Keratinocyte (primary cell): ENCODE measurements at regions not wholly inside any gene's neighbourhood (a gene's known extent, or its start where the extent isn't known, plus 50 kb on each side); places are given as distances from the start of the nearest gene placed in this dataset.

Experiments used
- DNase-seq: peaks from one replicate; pipeline ENCODE4 v3.0.0-alpha.2; 2011; ENCODE audit warnings: low read depth, missing footprints, low spot score
- FAIRE-seq: peaks from 2 replicates; lab custom pipeline; 2011; peaks lifted over from hg19 to GRCh38; lab: Jason Lieb, UNC
- H2AFZ ChIP-seq: 2 replicates; pipeline ENCODE4 v1.6.0; 2012; ENCODE audit warnings: low read length, control low read depth, inconsistent platforms; ENCODE audit not compliant: control insufficient read depth
- H3K27ac ChIP-seq: 2 replicates; pipeline ENCODE4 v1.5.1; 2011; ENCODE audit warnings: low read length; ENCODE audit not compliant: control insufficient read depth, insufficient read depth
- H3K27me3 ChIP-seq: 3 replicates; pipeline ENCODE4 v1.6.0; 2011; ENCODE audit warnings: low read length; ENCODE audit not compliant: control insufficient read depth, insufficient read depth; ENCODE audit errors: extremely low read depth
- H3K36me3 ChIP-seq, 2 experiments: 2 replicates in 1 of 2; 3 replicates in 1 of 2; pipeline ENCODE4 v1.5.1; 2011; ENCODE audit warnings: low read length in 2 of 2, mild to moderate bottlenecking in 1 of 2; ENCODE audit not compliant: control insufficient read depth in 2 of 2, insufficient read depth in 2 of 2; ENCODE audit errors: extremely low read depth in 1 of 2
- H3K4me1 ChIP-seq: 3 replicates; pipeline ENCODE4 v1.5.1; 2011; ENCODE audit warnings: low read length; ENCODE audit not compliant: control insufficient read depth, insufficient read depth; ENCODE audit errors: extremely low read depth
- H3K4me2 ChIP-seq: 3 replicates; pipeline ENCODE4 v1.6.0; 2011; ENCODE audit warnings: low read depth, low read length; ENCODE audit not compliant: control insufficient read depth, insufficient read depth; ENCODE audit errors: extremely low read depth
- H3K4me3 ChIP-seq, 3 experiments: fragments of 200-600 bp in 1 of 3; sonication (generic) in 1 of 3; 2 replicates in 2 of 3; 3 replicates in 1 of 3; pipeline ENCODE4 v1.5.1; 2011 to 2016; ENCODE audit warnings: low read length in 3 of 3, mild to moderate bottlenecking in 3 of 3, control low read depth in 2 of 3, inconsistent platforms in 1 of 3, low read depth in 1 of 3, mixed read lengths in 1 of 3, mixed run types in 1 of 3, moderate library complexity in 1 of 3; ENCODE audit not compliant: control insufficient read depth in 2 of 3, insufficient read depth in 2 of 3; ENCODE audit errors: extremely low read depth in 1 of 3
- H3K79me2 ChIP-seq: 2 replicates; pipeline ENCODE4 v1.6.0; 2012; ENCODE audit warnings: low read length; ENCODE audit not compliant: control insufficient read depth, insufficient read depth
- H3K9ac ChIP-seq: 3 replicates; pipeline ENCODE4 v1.6.0; 2011; ENCODE audit warnings: low read length; ENCODE audit not compliant: control insufficient read depth, insufficient read depth; ENCODE audit errors: extremely low read depth
- H3K9me1 ChIP-seq: 3 replicates; pipeline ENCODE4 v1.6.0; 2011; ENCODE audit warnings: low read length; ENCODE audit not compliant: control insufficient read depth, insufficient read depth; ENCODE audit errors: extremely low read depth
- H3K9me3 ChIP-seq: 2 replicates; pipeline ENCODE4 v1.5.1; 2012; ENCODE audit warnings: low read depth, low read length; ENCODE audit not compliant: control insufficient read depth
- H4K20me1 ChIP-seq: 3 replicates; pipeline ENCODE4 v1.6.0; 2011; ENCODE audit warnings: low read length; ENCODE audit not compliant: control insufficient read depth, insufficient read depth; ENCODE audit errors: extremely low read depth
- EZH2 ChIP-seq: IDR thresholded peaks from one replicate; pipeline ENCODE4 v1.6.1; 2012; ENCODE audit warnings: inconsistent platforms, mild to moderate bottlenecking, low read length, moderate library complexity
- dilution Hi-C: fragments of 300-500 bp; cut with MboI; formaldehyde crosslinking; loops from one replicate; pipeline ENCODE4 v1.7.0; 2020; ENCODE audit warnings: low sequenced_read_pairs; ENCODE audit not compliant: extremely low pct_ligation_motif_present
- TF ChIP-seq, protein P1 (sequence below), 3 experiments: IDR thresholded peaks in 1 of 3; conservative IDR thresholded peaks in 1 of 3; optimal IDR thresholded peaks in 1 of 3; 2 replicates in 2 of 3; 3 replicates in 1 of 3; pipeline versions ENCODE3 to v1.5.1; 2011; ENCODE audit warnings: low read length in 3 of 3, mild to moderate bottlenecking in 3 of 3, moderate library complexity in 2 of 3, control low read depth in 1 of 3, inconsistent platforms in 1 of 3; ENCODE audit not compliant: insufficient read depth in 2 of 3; ENCODE audit errors: extremely low read depth in 1 of 3

DNA sequence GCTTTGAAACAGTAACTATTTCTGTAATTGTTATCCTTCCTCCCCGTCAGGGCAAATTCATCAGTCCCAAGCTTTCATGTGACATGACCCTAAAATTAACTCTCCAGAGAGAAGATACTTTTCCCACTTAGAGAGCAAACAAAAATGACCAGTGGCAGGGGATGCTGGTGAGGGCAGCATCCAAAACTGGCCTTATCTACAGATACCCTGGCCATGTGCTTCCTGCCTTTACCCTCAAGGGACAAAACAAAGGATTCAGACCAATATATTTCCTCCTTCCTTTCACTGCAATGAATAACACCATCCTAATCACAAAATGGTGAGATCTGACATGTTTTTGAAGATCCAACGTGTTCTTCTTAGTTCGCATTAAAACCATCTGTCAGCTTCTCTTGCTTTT, 267.2 kb downstream of the MAN2A1 start:
- H3K27me3 ChIP-seq: no peaks in the 10 kb centered on the region
- dilution Hi-C loops: no loop called here
- no peak overlapping the region for H3K9ac ChIP-seq
- H4K20me1 ChIP-seq: no peaks in the 10 kb centered on the region
- H3K27ac ChIP-seq: no peak overlapping the region
- no peaks in the 10 kb centered on the region for H3K79me2 ChIP-seq
- no peaks in the 10 kb centered on the region for H3K9me3 ChIP-seq
- TF ChIP-seq, protein P1, sequence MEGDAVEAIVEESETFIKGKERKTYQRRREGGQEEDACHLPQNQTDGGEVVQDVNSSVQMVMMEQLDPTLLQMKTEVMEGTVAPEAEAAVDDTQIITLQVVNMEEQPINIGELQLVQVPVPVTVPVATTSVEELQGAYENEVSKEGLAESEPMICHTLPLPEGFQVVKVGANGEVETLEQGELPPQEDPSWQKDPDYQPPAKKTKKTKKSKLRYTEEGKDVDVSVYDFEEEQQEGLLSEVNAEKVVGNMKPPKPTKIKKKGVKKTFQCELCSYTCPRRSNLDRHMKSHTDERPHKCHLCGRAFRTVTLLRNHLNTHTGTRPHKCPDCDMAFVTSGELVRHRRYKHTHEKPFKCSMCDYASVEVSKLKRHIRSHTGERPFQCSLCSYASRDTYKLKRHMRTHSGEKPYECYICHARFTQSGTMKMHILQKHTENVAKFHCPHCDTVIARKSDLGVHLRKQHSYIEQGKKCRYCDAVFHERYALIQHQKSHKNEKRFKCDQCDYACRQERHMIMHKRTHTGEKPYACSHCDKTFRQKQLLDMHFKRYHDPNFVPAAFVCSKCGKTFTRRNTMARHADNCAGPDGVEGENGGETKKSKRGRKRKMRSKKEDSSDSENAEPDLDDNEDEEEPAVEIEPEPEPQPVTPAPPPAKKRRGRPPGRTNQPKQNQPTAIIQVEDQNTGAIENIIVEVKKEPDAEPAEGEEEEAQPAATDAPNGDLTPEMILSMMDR (optimal IDR thresholded peaks at IDR 0.05 in 1 of 3, IDR thresholded peaks at IDR 0.05 in 1 of 3, conservative IDR thresholded peaks at IDR 0.05 in 1 of 3; ENCODE audit: extremely low read depth in 1 of 3, insufficient read depth in 2 of 3, low read length in 3 of 3): no peak
- TF ChIP-seq EZH2: no peak
- H2AFZ ChIP-seq: no peak overlapping the region
- no peak overlapping the region for H3K4me2 ChIP-seq
- H3K36me3 ChIP-seq: no peaks in the 10 kb centered on the region
- H3K4me1 ChIP-seq: no peaks in the 10 kb centered on the region
- H3K9me1 ChIP-seq: no peaks in the 10 kb centered on the region
- FAIRE-seq: no peak
- H3K4me3 ChIP-seq: no peak overlapping the region
- DNase-seq: no peak

DNA sequence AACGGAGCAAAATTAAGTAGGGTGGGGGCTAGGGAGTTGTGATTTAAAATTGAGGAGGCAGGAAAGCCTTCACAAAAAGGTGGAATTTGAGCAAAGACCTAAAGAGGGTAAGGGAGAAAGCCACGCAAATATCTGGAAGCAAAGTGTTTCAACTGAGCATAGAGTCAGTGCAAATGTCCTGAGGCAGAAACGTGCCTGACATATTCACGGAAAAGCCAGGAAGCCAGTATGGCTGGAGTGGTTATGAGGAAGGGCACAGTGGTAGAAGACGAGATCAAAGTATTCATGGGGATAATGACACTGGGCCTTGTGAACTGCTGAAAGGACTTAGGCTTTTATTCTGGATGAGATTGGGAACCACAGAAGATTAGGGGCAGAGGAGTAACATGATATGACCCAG, 268.4 kb downstream of the MAN2A1 start:
- Histone ChIP-seq H3K36me3 (no peaks in the 10 kb centered on the region), H3K79me2 (no peaks in the 10 kb centered on the region), H3K27ac (no peak overlapping the region), H3K4me1 (peaks cover 2% of the 10 kb centered on the region), H3K9me1 (no peaks in the 10 kb centered on the region), H3K9me3 (no peaks in the 10 kb centered on the region), H3K4me2 (no peak overlapping the region), H4K20me1 (no peaks in the 10 kb centered on the region), H3K27me3 (no peaks in the 10 kb centered on the region), H2AFZ (no peak overlapping the region), H3K9ac (no peak overlapping the region), H3K4me3 (no peak overlapping the region)
- no peak for FAIRE-seq
- dilution Hi-C loops: no loop called here
- TF ChIP-seq EZH2: no peak
- TF ChIP-seq, protein P1 (optimal IDR thresholded peaks at IDR 0.05 in 1 of 3, IDR thresholded peaks at IDR 0.05 in 1 of 3, conservative IDR thresholded peaks at IDR 0.05 in 1 of 3; ENCODE audit: extremely low read depth in 1 of 3, insufficient read depth in 2 of 3, low read length in 3 of 3): no peak
- no peak for DNase-seq
